Fibroblast of mammary gland (primary cell): ENCODE measurements at regions not wholly inside any gene's neighbourhood (a gene's known extent, or its start where the extent isn't known, plus 50 kb on each side); places are given as distances from the start of the nearest gene placed in this dataset.

Experiments
- DNase-seq: peaks from one replicate; pipeline ENCODE4 v3.0.0-alpha.2; 2010; ENCODE audit warnings: low read depth
- H3K4me3 ChIP-seq: 2 replicates; pipeline ENCODE4 v1.5.1; 2011; ENCODE audit warnings: low read depth, mild to moderate bottlenecking, low read length, moderate library complexity; ENCODE audit not compliant: control insufficient read depth
- TF ChIP-seq, protein P1 (sequence below): conservative IDR thresholded peaks from 2 replicates; pipeline ENCODE4 v1.5.1; 2011; ENCODE audit warnings: low read depth, low read length, inconsistent platforms; ENCODE audit not compliant: control insufficient read depth, insufficient read depth

DNA sequence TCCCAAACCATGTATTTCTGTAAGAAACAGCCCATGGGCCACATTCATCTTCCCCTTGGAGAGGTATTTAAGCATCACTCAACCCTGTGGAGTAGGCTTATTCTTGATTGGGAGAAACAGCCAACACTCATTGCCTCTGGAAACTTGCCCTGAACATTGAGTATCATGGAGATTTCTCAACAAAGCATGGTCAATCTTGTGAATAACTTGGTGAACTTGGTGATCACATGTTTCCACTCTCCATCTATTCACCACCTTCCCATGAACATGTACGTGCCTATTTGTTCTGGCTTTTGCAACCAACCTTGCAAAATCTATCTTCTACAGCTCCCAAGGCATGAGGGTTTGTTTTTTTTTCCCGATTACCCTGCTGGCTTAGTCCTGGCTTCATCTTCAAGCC is 163.2 kb downstream of the PAH start:
- TF ChIP-seq, protein P1, sequence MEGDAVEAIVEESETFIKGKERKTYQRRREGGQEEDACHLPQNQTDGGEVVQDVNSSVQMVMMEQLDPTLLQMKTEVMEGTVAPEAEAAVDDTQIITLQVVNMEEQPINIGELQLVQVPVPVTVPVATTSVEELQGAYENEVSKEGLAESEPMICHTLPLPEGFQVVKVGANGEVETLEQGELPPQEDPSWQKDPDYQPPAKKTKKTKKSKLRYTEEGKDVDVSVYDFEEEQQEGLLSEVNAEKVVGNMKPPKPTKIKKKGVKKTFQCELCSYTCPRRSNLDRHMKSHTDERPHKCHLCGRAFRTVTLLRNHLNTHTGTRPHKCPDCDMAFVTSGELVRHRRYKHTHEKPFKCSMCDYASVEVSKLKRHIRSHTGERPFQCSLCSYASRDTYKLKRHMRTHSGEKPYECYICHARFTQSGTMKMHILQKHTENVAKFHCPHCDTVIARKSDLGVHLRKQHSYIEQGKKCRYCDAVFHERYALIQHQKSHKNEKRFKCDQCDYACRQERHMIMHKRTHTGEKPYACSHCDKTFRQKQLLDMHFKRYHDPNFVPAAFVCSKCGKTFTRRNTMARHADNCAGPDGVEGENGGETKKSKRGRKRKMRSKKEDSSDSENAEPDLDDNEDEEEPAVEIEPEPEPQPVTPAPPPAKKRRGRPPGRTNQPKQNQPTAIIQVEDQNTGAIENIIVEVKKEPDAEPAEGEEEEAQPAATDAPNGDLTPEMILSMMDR = no peak
- peak; percentile 48 for DNase-seq
- no peak overlapping the region for H3K4me3 ChIP-seq

DNA sequence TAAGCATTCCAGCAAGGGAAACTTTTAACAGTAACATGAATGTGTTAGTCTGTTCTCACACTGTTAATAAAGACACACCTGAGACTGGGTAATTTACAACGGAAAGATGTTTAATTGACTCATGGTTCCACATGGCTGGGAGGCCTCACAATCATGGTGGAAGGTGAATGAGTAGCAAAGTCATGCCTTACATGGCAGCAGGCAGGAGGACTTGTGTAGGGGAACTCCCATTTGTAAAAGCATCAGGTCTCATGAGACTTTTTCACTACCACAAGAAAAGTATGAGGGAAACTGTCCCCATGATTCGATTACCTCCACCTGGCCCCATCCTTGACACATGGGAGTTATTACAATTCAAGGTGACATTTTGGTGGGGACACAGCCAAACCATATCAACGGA is 168.3 kb downstream of the PAH start:
- DNase-seq = no peak
- H3K4me3 ChIP-seq = no peak overlapping the region
- TF ChIP-seq, protein P1 = no peak

DNA sequence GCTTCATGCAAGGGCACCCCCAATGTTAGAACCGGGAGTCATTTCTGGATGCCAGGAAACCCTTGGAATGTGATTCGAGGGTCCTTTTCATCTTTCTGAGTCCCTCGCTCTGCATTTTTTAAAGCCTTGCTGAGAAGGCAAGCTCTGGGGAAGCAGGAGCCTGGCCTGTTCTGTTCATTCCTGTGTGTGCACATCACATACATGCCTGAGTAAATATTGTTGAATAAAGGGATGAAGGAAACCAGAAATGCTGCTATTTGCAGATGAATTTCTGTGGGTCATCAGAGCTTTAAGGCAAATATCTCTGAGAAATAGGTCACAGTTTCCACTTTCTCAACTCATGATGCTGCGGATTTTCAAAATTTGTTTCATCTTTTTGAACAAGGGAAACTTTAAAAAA is 170.1 kb downstream of the PAH start:
- DNase-seq = no peak
- H3K4me3 ChIP-seq = no peak overlapping the region

DNA sequence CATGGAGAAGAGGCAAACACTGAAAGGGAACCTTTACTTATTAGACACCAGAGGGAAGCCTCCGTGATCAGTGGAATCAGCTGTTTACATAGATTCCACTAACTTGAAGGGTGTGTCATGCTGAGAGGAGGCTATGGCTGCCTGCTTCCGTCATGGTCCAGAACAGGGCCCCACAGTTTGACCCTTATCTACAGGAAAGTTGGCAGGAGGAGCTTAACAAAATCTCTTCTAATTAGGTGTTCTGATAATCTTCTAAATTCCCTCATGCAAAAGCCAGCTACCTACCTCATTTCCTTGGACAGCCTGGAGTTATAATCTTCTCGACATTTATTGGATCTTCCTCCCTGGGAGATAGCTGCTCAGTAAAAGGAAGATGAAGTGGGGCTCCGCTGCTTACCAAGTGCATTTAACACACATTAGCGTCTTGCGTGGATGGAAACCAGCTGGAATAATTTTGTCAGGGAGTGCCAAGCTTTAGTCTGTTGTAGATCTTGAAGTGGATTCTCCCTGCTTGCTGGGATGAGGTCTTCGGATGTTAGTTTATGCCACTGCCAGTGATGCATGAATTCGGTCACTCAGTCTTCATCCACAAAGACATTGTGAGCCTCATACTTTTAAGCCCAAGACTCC is 171.0 kb downstream of the PAH start:
- H3K4me3 ChIP-seq = no peak overlapping the region
- DNase-seq = no peak
- TF ChIP-seq, protein P1 = no peak

More for the DNA sequence above, 170.1 kb downstream of the PAH start:
- TF ChIP-seq, protein P1 = no peak

DNA sequence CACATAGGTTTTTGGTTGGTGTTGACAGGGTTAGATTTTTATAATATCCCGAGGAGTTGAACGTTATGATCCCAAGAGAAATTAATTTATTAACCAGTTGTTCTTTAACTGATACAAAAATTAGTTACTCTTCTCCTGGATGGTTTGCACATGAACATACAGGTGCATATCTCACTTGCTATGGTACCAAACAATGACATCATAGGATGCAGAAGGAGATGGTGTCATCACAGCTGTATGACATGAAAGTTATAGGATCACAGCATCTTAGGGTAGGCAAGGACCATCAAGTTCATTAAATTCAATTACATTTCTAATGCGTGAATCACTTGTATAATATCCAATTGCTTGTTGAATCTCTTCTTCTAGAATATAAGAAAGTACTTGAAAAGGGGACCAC is 175.8 kb downstream of the PAH start:
- H3K4me3 ChIP-seq = no peak overlapping the region
- TF ChIP-seq, protein P1 = no peak
- no peak for DNase-seq

DNA sequence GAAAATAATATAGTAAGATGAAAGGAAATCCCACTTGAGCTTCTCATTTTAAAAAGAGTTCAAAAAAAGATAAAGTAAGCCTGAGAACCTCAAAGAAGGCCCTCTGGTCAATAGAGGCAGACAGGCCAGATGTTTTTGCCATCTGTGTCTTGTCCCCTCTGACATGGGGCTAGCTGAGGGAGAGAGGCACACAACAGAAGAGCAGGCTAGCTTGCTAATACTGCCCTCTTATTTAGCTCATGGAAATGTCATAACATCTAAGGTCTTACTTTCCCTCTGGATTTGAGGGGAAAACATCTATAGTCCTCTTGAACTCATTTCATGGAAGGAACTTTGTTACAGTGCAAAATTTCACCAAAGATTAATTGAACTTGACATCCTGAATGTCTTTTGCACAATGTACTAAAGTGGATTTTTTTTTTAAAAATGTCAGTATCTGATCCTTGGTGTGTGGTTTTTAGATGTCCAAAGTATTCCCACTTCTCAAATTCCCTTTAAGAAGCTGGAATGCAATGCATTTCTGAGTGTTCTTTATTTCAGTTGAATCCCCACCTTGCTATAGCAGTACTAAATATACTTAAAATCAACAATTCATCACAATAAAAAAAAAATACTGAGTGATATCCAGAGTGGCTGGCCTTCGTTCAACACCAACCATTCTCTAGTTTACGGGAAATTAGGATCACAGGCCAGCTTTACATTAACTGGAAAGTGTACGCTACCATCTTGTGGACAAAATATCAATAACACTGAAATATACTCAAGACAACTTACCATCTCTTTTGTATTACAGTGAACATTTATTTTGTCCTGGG is 176.7 kb downstream of the PAH start:
- no peak overlapping the region for H3K4me3 ChIP-seq
- TF ChIP-seq, protein P1 = peak; percentile 17
- peak; percentile 47 for DNase-seq
